ENCODE measurements at regions not wholly inside any gene's neighbourhood (a gene's known extent, or its start where the extent isn't known, plus 50 kb on each side); places are given as distances from the start of the nearest gene placed in this dataset.

- WGBS, 2 donors (ENCODE audit: low coverage in 1 of 2), result 67 to 81% methylated on average over 6 of the region's 6 CpGs
- no peak for ATAC-seq
- H3K27me3 ChIP-seq, result no peaks in the 10 kb centered on the region
These were observed 192.8 kb downstream of the LRIG3 start for GRCh38 chr12:58727521-58727920.

GRCh38 chr12:58728397-58728796, 191.9 kb downstream of the LRIG3 start:
- Histone ChIP-seq H3K9me3 (no peaks in the 10 kb centered on the region), H3K4me1 (no peaks in the 10 kb centered on the region), H3K27me3 (no peaks in the 10 kb centered on the region), H3K36me3 (no peaks in the 10 kb centered on the region), H3K27ac (no peak overlapping the region), H3K4me3 (no peak overlapping the region)
- TF ChIP-seq EP300 (IDR thresholded peaks at IDR 0.05) (no peak), POLR2AphosphoS5 (IDR thresholded peaks at IDR 0.05) (no peak), POLR2A (IDR thresholded peaks at IDR 0.05) (no peak), CTCF (IDR thresholded peaks at IDR 0.05) (no peak)
- ATAC-seq, result no peak
- WGBS, 2 donors (ENCODE audit: low coverage in 1 of 2), result 82 to 88% methylated on average over 1 of the region's 1 CpG

More at GRCh38 chr12:58727521-58727920, 192.8 kb downstream of the LRIG3 start:
- Histone ChIP-seq H3K4me3 (no peak overlapping the region), H3K9me3 (no peaks in the 10 kb centered on the region), H3K27ac (no peak overlapping the region), H3K36me3 (no peaks in the 10 kb centered on the region), H3K4me1 (no peaks in the 10 kb centered on the region)
- no peak for TF ChIP-seq CTCF (IDR thresholded peaks at IDR 0.05)

- Histone ChIP-seq H3K4me1 (no peaks in the 10 kb centered on the region), H3K4me3 (no peak overlapping the region), H3K36me3 (no peaks in the 10 kb centered on the region), H3K27me3 (no peaks in the 10 kb centered on the region), H3K9me3 (no peaks in the 10 kb centered on the region), H3K27ac (no peak overlapping the region)
- no peak for ATAC-seq
- TF ChIP-seq EP300 (IDR thresholded peaks at IDR 0.05) (no peak), POLR2AphosphoS5 (IDR thresholded peaks at IDR 0.05) (no peak), CTCF (IDR thresholded peaks at IDR 0.05) (no peak), POLR2A (IDR thresholded peaks at IDR 0.05) (no peak)
These were observed 189.2 kb downstream of the LRIG3 start for GRCh38 chr12:58731096-58731495.

- no peaks in the 10 kb centered on the region for H3K4me1 ChIP-seq
- H3K9me3 ChIP-seq, result no peaks in the 10 kb centered on the region
- TF ChIP-seq EP300 (IDR thresholded peaks at IDR 0.05) (no peak), POLR2A (IDR thresholded peaks at IDR 0.05) (no peak), CTCF (IDR thresholded peaks at IDR 0.05) (no peak), POLR2AphosphoS5 (IDR thresholded peaks at IDR 0.05) (no peak)
- no peak overlapping the region for H3K4me3 ChIP-seq
- no peaks in the 10 kb centered on the region for H3K36me3 ChIP-seq
- 52 to 68% methylated on average over 3 of the region's 3 CpGs for WGBS, 2 donors (ENCODE audit: low coverage in 1 of 2)
- H3K27ac ChIP-seq, result no peak overlapping the region
- no peaks in the 10 kb centered on the region for H3K27me3 ChIP-seq
- ATAC-seq, result no peak
These were observed 187.4 kb downstream of the LRIG3 start for GRCh38 chr12:58732894-58733293.

- Histone ChIP-seq H3K4me1 (no peaks in the 10 kb centered on the region), H3K36me3 (no peaks in the 10 kb centered on the region), H3K4me3 (no peak overlapping the region), H3K27me3 (no peaks in the 10 kb centered on the region), H3K9me3 (no peaks in the 10 kb centered on the region), H3K27ac (no peak overlapping the region)
- TF ChIP-seq POLR2A (IDR thresholded peaks at IDR 0.05), result no peak
- TF ChIP-seq EP300 (IDR thresholded peaks at IDR 0.05), result no peak
- TF ChIP-seq POLR2AphosphoS5 (IDR thresholded peaks at IDR 0.05), result no peak
- TF ChIP-seq CTCF (IDR thresholded peaks at IDR 0.05), result no peak
- 89 to 100% methylated on average over 1 to 2 of the region's 2 CpGs for WGBS, 2 donors (ENCODE audit: low coverage in 1 of 2)
- no peak for ATAC-seq
These were observed 179.1 kb downstream of the LRIG3 start for GRCh38 chr12:58741226-58741625.

All from gastroesophageal sphincter (tissue), 4 donors.